ENCODE measurements at regions not wholly inside any gene's neighbourhood (a gene's known extent, or its start where the extent isn't known, plus 50 kb on each side); places are given as distances from the start of the nearest gene placed in this dataset.

DNA sequence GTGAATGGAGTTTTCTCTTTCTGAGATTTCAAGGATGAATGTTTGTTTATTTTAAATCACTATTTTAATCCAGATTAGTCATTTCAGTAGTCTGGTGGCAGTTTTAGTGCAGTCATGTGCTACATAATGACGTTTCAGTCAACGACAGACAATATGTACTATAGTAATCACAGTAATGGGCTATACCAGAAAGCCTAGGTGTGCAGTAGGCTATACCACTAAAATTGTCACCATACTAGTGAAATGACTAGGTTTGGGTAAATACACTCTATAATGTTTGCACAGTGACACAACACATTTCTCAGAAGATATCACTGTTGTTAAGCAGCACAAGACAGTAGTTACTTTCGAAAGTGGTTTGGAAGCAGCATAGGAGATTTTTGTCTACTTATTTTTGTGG, 203.1 kb downstream of the ETNK1 start:
- Histone ChIP-seq H4K8ac (replicated peaks; ENCODE audit: insufficient read length, low read depth, low read length) (no peak overlapping the region), H3K56ac (ENCODE audit: insufficient read length, low read depth, low read length) (no peak overlapping the region), H3K18ac (ENCODE audit: insufficient read length, low read depth, low read length) (no peak overlapping the region), H3K4ac (ENCODE audit: low read depth, low read length) (no peak overlapping the region), H3K9me3 (ENCODE audit: control insufficient read depth, low read depth, low read length) (no peaks in the 10 kb centered on the region), H2BK15ac (ENCODE audit: low read depth, low read length) (no peak overlapping the region), H3K79me2 (ENCODE audit: insufficient read depth, low read length) (no peaks in the 10 kb centered on the region), H3K23me2 (ENCODE audit: insufficient read length, low read depth, low read length, poor library complexity, severe bottlenecking) (no peaks in the 10 kb centered on the region), H2BK12ac (ENCODE audit: insufficient read length, low read depth, low read length) (no peak overlapping the region), H2BK120ac (ENCODE audit: low read depth, low read length, poor library complexity, severe bottlenecking) (no peak overlapping the region), H2BK20ac (ENCODE audit: low read depth, low read length, poor library complexity, severe bottlenecking) (no peak overlapping the region), H2AFZ (ENCODE audit: low read length) (no peak overlapping the region), H3K79me1 (ENCODE audit: insufficient read depth, low read depth, low read length, poor library complexity, severe bottlenecking) (no peaks in the 10 kb centered on the region), H3K4me2 (ENCODE audit: insufficient read depth, insufficient read length, low read length) (no peak overlapping the region), H3K4me1 (ENCODE audit: insufficient read depth, low read length) (no peaks in the 10 kb centered on the region), H3T11ph (ENCODE audit: low read length) (no peak overlapping the region), H4K91ac (ENCODE audit: insufficient read length, low read depth, low read length) (no peak overlapping the region), H3K23ac (ENCODE audit: insufficient read length, low read depth, low read length) (no peak overlapping the region), H2BK5ac (ENCODE audit: insufficient read length, low read length) (no peak overlapping the region), H3K27me3 (ENCODE audit: insufficient read depth, low read length) (no peaks in the 10 kb centered on the region), H2AK5ac (ENCODE audit: insufficient read length, low read length) (no peak overlapping the region), H3K14ac (ENCODE audit: insufficient read depth, low read length) (no peak overlapping the region), H4K5ac (ENCODE audit: insufficient read length, low read depth, low read length) (no peak overlapping the region), H4K20me1 (ENCODE audit: control insufficient read depth, insufficient read depth, insufficient read length) (no peaks in the 10 kb centered on the region), H3K27ac (ENCODE audit: insufficient read length, low read depth, low read length) (no peak overlapping the region), H3K9ac (ENCODE audit: extremely low read depth, insufficient read length, low read length) (no peak overlapping the region)
- TF ChIP-seq, protein P1, sequence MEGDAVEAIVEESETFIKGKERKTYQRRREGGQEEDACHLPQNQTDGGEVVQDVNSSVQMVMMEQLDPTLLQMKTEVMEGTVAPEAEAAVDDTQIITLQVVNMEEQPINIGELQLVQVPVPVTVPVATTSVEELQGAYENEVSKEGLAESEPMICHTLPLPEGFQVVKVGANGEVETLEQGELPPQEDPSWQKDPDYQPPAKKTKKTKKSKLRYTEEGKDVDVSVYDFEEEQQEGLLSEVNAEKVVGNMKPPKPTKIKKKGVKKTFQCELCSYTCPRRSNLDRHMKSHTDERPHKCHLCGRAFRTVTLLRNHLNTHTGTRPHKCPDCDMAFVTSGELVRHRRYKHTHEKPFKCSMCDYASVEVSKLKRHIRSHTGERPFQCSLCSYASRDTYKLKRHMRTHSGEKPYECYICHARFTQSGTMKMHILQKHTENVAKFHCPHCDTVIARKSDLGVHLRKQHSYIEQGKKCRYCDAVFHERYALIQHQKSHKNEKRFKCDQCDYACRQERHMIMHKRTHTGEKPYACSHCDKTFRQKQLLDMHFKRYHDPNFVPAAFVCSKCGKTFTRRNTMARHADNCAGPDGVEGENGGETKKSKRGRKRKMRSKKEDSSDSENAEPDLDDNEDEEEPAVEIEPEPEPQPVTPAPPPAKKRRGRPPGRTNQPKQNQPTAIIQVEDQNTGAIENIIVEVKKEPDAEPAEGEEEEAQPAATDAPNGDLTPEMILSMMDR (conservative IDR thresholded peaks at IDR 0.05): no peak
- H3K4me3 Mint-ChIP-seq: no peak overlapping the region
- no peaks in the 10 kb centered on the region for H3K27me3 Mint-ChIP-seq (ENCODE audit: low read depth)
- peaks cover 6 to 24% (median 20%) of the 10 kb centered on the region in 3 experiments for H3K36me3 Mint-ChIP-seq (ENCODE audit: insufficient read depth in 1 of 3, low read depth in 3 of 3)
- no CpG with 5 or more reads among the region's 3 CpGs for WGBS (ENCODE audit: extremely low coverage, insufficient read length, low lambda C conversion rate)
- peaks cover 0 to 9% of the 10 kb centered on the region in 2 experiments; a peak in 2 of 4 replicates for H3K4me1 Mint-ChIP-seq
- H3K9me3 Mint-ChIP-seq: peaks cover 17 to 24% of the 10 kb centered on the region in 2 experiments
- no peak for DNase-seq
- no peak overlapping the region for H3K27ac Mint-ChIP-seq
